H9 (cell line): ENCODE measurements at regions not wholly inside any gene's neighbourhood (a gene's known extent, or its start where the extent isn't known, plus 50 kb on each side); places are given as distances from the start of the nearest gene placed in this dataset.

Experiments used
- DNase-seq: peaks from one replicate; pipeline ENCODE4 v3.0.0-alpha.2; 2017
- H2AFZ ChIP-seq: one replicate; pipeline ENCODE4 v1.6.1; 2013; ENCODE audit warnings: mild to moderate bottlenecking, low read length, control low read depth, moderate library complexity
- H2AK5ac ChIP-seq: 2 replicates; pipeline ENCODE4 v1.6.1; 2013; ENCODE audit warnings: low read length, control low read depth, mixed read lengths; ENCODE audit not compliant: insufficient read length
- H2BK120ac ChIP-seq: one replicate; pipeline ENCODE4 v1.6.1; 2013; ENCODE audit warnings: low read depth, mild to moderate bottlenecking, low read length, control low read depth, inconsistent platforms; ENCODE audit not compliant: poor library complexity, severe bottlenecking
- H2BK12ac ChIP-seq: 2 replicates; pipeline ENCODE4 v1.6.1; 2013; ENCODE audit warnings: low read length, control low read depth, mixed read lengths, low read depth; ENCODE audit not compliant: insufficient read length
- H2BK15ac ChIP-seq: 2 replicates; pipeline ENCODE4 v1.6.1; 2013; ENCODE audit warnings: low read depth, low read length, control low read depth
- H2BK20ac ChIP-seq: one replicate; pipeline ENCODE4 v1.6.1; 2013; ENCODE audit warnings: low read depth, mild to moderate bottlenecking, low read length, control low read depth, inconsistent platforms; ENCODE audit not compliant: poor library complexity, severe bottlenecking
- H2BK5ac ChIP-seq: 2 replicates; pipeline ENCODE4 v1.6.1; 2013; ENCODE audit warnings: low read length, control low read depth, mixed read lengths; ENCODE audit not compliant: insufficient read length
- H3K14ac ChIP-seq: 2 replicates; pipeline ENCODE4 v1.6.1; 2013; ENCODE audit warnings: low read length, control low read depth; ENCODE audit not compliant: insufficient read depth
- H3K18ac ChIP-seq: 2 replicates; pipeline ENCODE4 v1.6.1; 2013; ENCODE audit warnings: low read depth, mild to moderate bottlenecking, mixed read lengths, low read length, control low read depth; ENCODE audit not compliant: insufficient read length
- H3K23ac ChIP-seq: 2 replicates; pipeline ENCODE4 v1.6.1; 2013; ENCODE audit warnings: low read length, control low read depth, mixed read lengths, low read depth; ENCODE audit not compliant: insufficient read length
- H3K23me2 ChIP-seq: 2 replicates; pipeline ENCODE4 v1.6.1; 2013; ENCODE audit warnings: low read depth, mild to moderate bottlenecking, mixed read lengths, low read length, control low read depth; ENCODE audit not compliant: insufficient read length, poor library complexity, severe bottlenecking
- H3K27ac ChIP-seq: 2 replicates; pipeline ENCODE4 v1.5.1; 2013; ENCODE audit warnings: low read length, control low read depth, mixed read lengths, low read depth; ENCODE audit not compliant: insufficient read length
- H3K27me3 ChIP-seq: 2 replicates; pipeline ENCODE4 v1.6.1; 2013; ENCODE audit warnings: low read length, control low read depth, inconsistent platforms; ENCODE audit not compliant: insufficient read depth
- H3K4ac ChIP-seq: 2 replicates; pipeline ENCODE4 v1.6.1; 2013; ENCODE audit warnings: low read depth, mild to moderate bottlenecking, control low read depth, inconsistent platforms, low read length, moderate library complexity
- H3K4me1 ChIP-seq: 2 replicates; pipeline ENCODE4 v1.6.1; 2013; ENCODE audit warnings: low read length, control low read depth, inconsistent platforms; ENCODE audit not compliant: insufficient read depth
- H3K4me2 ChIP-seq: 2 replicates; pipeline ENCODE4 v1.6.1; 2013; ENCODE audit warnings: low read length, control low read depth, mixed read lengths; ENCODE audit not compliant: insufficient read length, insufficient read depth
- H3K56ac ChIP-seq: 2 replicates; pipeline ENCODE4 v1.6.1; 2013; ENCODE audit warnings: low read depth, mild to moderate bottlenecking, mixed read lengths, low read length, control low read depth; ENCODE audit not compliant: insufficient read length
- H3K79me1 ChIP-seq: 2 replicates; pipeline ENCODE4 v1.6.1; 2013; ENCODE audit warnings: low read depth, mild to moderate bottlenecking, moderate library complexity, low read length, control low read depth, inconsistent platforms; ENCODE audit not compliant: insufficient read depth, poor library complexity, severe bottlenecking
- H3K79me2 ChIP-seq: 2 replicates; pipeline ENCODE4 v1.6.1; 2013; ENCODE audit warnings: low read length, control low read depth, inconsistent platforms; ENCODE audit not compliant: insufficient read depth
- H3K9ac ChIP-seq: 2 replicates; pipeline ENCODE4 v1.6.1; 2013; ENCODE audit warnings: low read length, control low read depth, mixed read lengths; ENCODE audit not compliant: insufficient read length; ENCODE audit errors: extremely low read depth
- H3K9me3 ChIP-seq: one replicate; pipeline ENCODE4 v1.6.1; 2013; ENCODE audit warnings: low read depth, low read length, inconsistent platforms; ENCODE audit not compliant: control insufficient read depth
- H3T11ph ChIP-seq: one replicate; pipeline ENCODE4 v1.6.1; 2013; ENCODE audit warnings: mild to moderate bottlenecking, low read length, control low read depth, inconsistent platforms
- H4K20me1 ChIP-seq: one replicate; pipeline ENCODE4 v1.6.1; 2013; ENCODE audit not compliant: control insufficient read depth, insufficient read length, insufficient read depth
- H4K5ac ChIP-seq: 2 replicates; pipeline ENCODE4 v1.6.1; 2013; ENCODE audit warnings: low read depth, mild to moderate bottlenecking, mixed read lengths, low read length, control low read depth; ENCODE audit not compliant: insufficient read length
- H4K8ac ChIP-seq: replicated peaks from 2 replicates; pipeline ENCODE4 v1.6.1; 2013; ENCODE audit warnings: low read length, control low read depth, mixed read lengths, low read depth; ENCODE audit not compliant: insufficient read length
- H4K91ac ChIP-seq: 2 replicates; pipeline ENCODE4 v1.6.1; 2013; ENCODE audit warnings: low read depth, mild to moderate bottlenecking, moderate library complexity, mixed read lengths, low read length, control low read depth; ENCODE audit not compliant: insufficient read length
- H3K27ac Mint-ChIP-seq, 3 experiments: 2 replicates in 2 of 3; 3 replicates in 1 of 3; pipeline ENCODE4 v1.8.0; 2020 to 2021; ENCODE audit warnings: mixed read lengths in 3 of 3, mild to moderate bottlenecking in 1 of 3, moderate library complexity in 1 of 3
- H3K27me3 Mint-ChIP-seq: 2 replicates; pipeline ENCODE4 v1.8.0; 2021; ENCODE audit warnings: low read depth, mild to moderate bottlenecking, moderate library complexity, mixed read lengths
- H3K36me3 Mint-ChIP-seq, 3 experiments: 2 replicates in 2 of 3; 3 replicates in 1 of 3; pipeline ENCODE4 v1.8.0; 2020 to 2021; ENCODE audit warnings: low read depth in 3 of 3, mixed read lengths in 3 of 3; ENCODE audit not compliant: insufficient read depth in 1 of 3
- H3K4me1 Mint-ChIP-seq, 2 experiments: 2 replicates each; pipeline ENCODE4 v1.8.0; 2020; ENCODE audit warnings: mixed read lengths in 2 of 2
- H3K4me3 Mint-ChIP-seq, 2 experiments: 2 replicates in 1 of 2; 3 replicates in 1 of 2; pipeline ENCODE4 v1.8.0; 2020 to 2021; ENCODE audit warnings: mild to moderate bottlenecking in 2 of 2, mixed read lengths in 2 of 2, moderate library complexity in 1 of 2
- H3K9me3 Mint-ChIP-seq, 2 experiments: 2 replicates in 1 of 2; 3 replicates in 1 of 2; pipeline ENCODE4 v1.8.0; 2020; ENCODE audit warnings: mild to moderate bottlenecking in 2 of 2, mixed read lengths in 2 of 2, moderate library complexity in 1 of 2
- CTCF ChIP-seq: fragments of 200-600 bp; sonication (generic); conservative IDR thresholded peaks from 3 replicates; pipeline ENCODE4 v1.8.0; 2021; ENCODE audit warnings: antibody characterized with exemption, mild to moderate bottlenecking
- WGBS: extraction: QIAGEN DNeasy Blood & Tissue Kit; methylation state at CpG from one replicate; pipeline ENCODE4 v1.1.7; 2013; ENCODE audit warnings: missing lambda C conversion rate, low lambda C conversion rate, mixed read lengths; ENCODE audit not compliant: insufficient read length; ENCODE audit errors: extremely low coverage; 5-methylcytosine and 5-hydroxymethylcytosine counted together

- H4K5ac ChIP-seq, result no peak overlapping the region
- H3K27ac ChIP-seq, result no peak overlapping the region
- no CpG with 5 or more reads among the region's 2 CpGs for WGBS
- no peaks in the 10 kb centered on the region for H3K9me3 ChIP-seq
- H3K9ac ChIP-seq, result no peak overlapping the region
- Mint-ChIP-seq H3K27me3 (no peaks in the 10 kb centered on the region), H3K4me3 (no peak overlapping the region), H3K4me1 (peaks cover 6 to 7% of the 10 kb centered on the region in 2 experiments; a peak in 2 of 4 replicates), H3K36me3 (peaks cover 0 to 7% (median 0%) of the 10 kb centered on the region in 3 experiments; a peak in 2 of 7 replicates), H3K9me3 (peaks cover 4 to 5% of the 10 kb centered on the region in 2 experiments; a peak in 2 of 5 replicates), H3K27ac (no peak overlapping the region)
- H4K91ac ChIP-seq, result no peak overlapping the region
- H3K27me3 ChIP-seq, result no peaks in the 10 kb centered on the region
- H3K23me2 ChIP-seq, result no peaks in the 10 kb centered on the region
- H2BK5ac ChIP-seq, result no peak overlapping the region
- H3K4me2 ChIP-seq, result no peak overlapping the region
- H2BK15ac ChIP-seq, result no peak overlapping the region
- H2AK5ac ChIP-seq, result no peak overlapping the region
- no peaks in the 10 kb centered on the region for H3K4me1 ChIP-seq
- H2BK12ac ChIP-seq, result no peak overlapping the region
- no peak overlapping the region for H3T11ph ChIP-seq
- TF ChIP-seq CTCF, result no peak
- no peak overlapping the region for H3K56ac ChIP-seq
- H2BK120ac ChIP-seq, result no peak overlapping the region
- H4K20me1 ChIP-seq, result no peaks in the 10 kb centered on the region
- no peak overlapping the region for H3K23ac ChIP-seq
- no peak for DNase-seq
- H3K14ac ChIP-seq, result no peak overlapping the region
- H3K79me2 ChIP-seq, result no peaks in the 10 kb centered on the region
- no peaks in the 10 kb centered on the region for H3K79me1 ChIP-seq
- no peak overlapping the region for H4K8ac ChIP-seq
- H3K18ac ChIP-seq, result no peak overlapping the region
- no peak overlapping the region for H3K4ac ChIP-seq
- no peak overlapping the region for H2AFZ ChIP-seq
- H2BK20ac ChIP-seq, result no peak overlapping the region
Measured at GRCh38 chr17:70296456-70296855, 127.1 kb downstream of the KCNJ2 start.
